Effector memory CD8-positive, alpha-beta T cell (primary cell): ENCODE measurements at regions not wholly inside any gene's neighbourhood (a gene's known extent, or its start where the extent isn't known, plus 50 kb on each side); places are given as distances from the start of the nearest gene placed in this dataset.

Experiments used
- ATAC-seq: fragments of 150-1000 bp; cut with Tn5 transposase; replicated peaks from 2 replicates; pipeline ENCODE4 v1.10.0; 2021; ENCODE audit warnings: mild to moderate bottlenecking, moderate library complexity
- DNase-seq, 3 experiments: peaks; one replicate each; pipeline ENCODE4 v3.0.0; 2021
- H3K27ac Mint-ChIP-seq, 2 donors: one replicate each; pipeline ENCODE4 v1.8.0; 2022; ENCODE audit warnings: mild to moderate bottlenecking in 2 of 2, mixed read lengths in 2 of 2, moderate library complexity in 2 of 2
- H3K27me3 Mint-ChIP-seq, 2 donors: one replicate each; pipeline ENCODE4 v1.8.0; 2022; ENCODE audit warnings: mixed read lengths in 2 of 2
- H3K36me3 Mint-ChIP-seq: one replicate; pipeline ENCODE4 v1.8.0; 2022; ENCODE audit warnings: mild to moderate bottlenecking, moderate library complexity, mixed read lengths; ENCODE audit not compliant: insufficient read depth
- H3K4me1 Mint-ChIP-seq, 2 donors: one replicate each; pipeline ENCODE4 v1.8.0; 2022; ENCODE audit warnings: low read depth in 2 of 2, mixed read lengths in 2 of 2
- H3K4me3 Mint-ChIP-seq, 2 donors: one replicate each; pipeline ENCODE4 v1.8.0; 2022; ENCODE audit warnings: mild to moderate bottlenecking in 2 of 2, mixed read lengths in 2 of 2, moderate library complexity in 2 of 2
- H3K9me3 Mint-ChIP-seq, 2 donors: one replicate each; pipeline ENCODE4 v1.8.0; 2022; ENCODE audit warnings: mixed read lengths in 2 of 2

DNA sequence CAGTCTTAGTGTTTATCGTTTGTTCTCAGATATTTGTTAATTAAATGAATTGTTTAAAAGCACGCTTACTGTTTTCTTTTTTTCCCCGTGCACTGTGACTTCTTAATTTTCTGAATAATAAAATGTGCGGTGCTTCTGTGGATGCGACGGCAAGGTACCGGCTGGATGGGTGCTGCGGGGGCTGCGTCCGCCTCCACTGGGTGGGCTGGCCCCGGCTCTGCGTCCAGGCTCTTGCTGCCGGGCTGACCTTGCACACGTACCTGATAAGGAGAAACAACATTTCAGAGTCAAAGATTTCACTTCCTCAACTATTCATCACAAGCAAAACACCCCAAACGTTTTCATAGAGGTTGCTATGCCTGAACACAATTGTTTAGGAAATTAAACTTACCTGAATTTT is 404.0 kb upstream of the IRX1 start:
- Mint-ChIP-seq H3K4me3 (no peak overlapping the region), H3K9me3 (peaks cover 0 to 2% of the 10 kb centered on the region in 2 donors), H3K27ac (no peak overlapping the region), H3K4me1 (no peaks in the 10 kb centered on the region), H3K36me3 (peaks cover 2% of the 10 kb centered on the region), H3K27me3 (no peaks in the 10 kb centered on the region)
- ATAC-seq, result no peak
- no peak for DNase-seq

DNA sequence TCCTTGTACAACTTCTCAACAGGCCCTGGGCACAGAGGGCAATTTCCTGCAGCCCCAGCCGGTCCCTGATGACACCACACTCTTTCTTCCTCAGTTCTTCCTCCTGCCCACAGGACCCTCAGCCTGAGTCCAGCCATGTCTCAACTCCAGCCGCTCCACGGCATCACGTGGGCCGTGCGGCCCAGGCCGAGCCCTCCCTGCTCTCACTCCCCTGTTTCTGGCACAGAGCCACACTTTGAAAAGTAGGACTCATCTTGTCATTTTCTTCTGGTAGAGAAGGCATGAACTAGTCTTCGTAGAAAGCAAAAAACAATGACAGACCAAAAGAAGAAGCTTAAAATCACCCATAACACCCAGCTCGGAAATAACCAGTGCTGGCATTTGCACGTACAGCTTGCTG is 404.7 kb upstream of the IRX1 start:
- ATAC-seq, result no peak
- Mint-ChIP-seq H3K36me3 (peaks cover 2% of the 10 kb centered on the region), H3K4me1 (no peaks in the 10 kb centered on the region), H3K9me3 (peaks cover 0 to 2% of the 10 kb centered on the region in 2 donors), H3K27me3 (no peaks in the 10 kb centered on the region), H3K27ac (no peak overlapping the region), H3K4me3 (no peak overlapping the region)
- no peak for DNase-seq

DNA sequence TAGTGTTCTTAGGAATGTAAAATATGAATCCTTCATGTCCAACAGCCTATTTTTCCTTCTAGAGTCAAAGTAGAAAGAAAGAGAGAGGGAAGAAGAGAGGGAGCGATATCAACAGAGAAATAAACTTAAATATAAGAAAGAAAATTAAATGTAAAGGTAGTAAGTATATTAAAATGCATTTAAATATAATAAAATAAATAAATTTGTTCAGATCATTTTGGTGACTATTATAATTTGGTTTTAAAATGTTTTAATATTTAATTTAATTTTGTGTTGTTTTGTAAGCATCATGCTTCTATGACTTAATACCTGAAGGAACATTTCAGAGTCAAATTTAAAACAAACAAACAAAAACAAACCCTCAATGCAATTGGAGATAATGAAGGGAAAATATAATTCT is 405.2 kb upstream of the IRX1 start:
- Mint-ChIP-seq H3K36me3 (peaks cover 2% of the 10 kb centered on the region), H3K27ac (no peak overlapping the region), H3K4me3 (no peak overlapping the region), H3K4me1 (no peaks in the 10 kb centered on the region), H3K9me3 (peaks cover 0 to 2% of the 10 kb centered on the region in 2 donors), H3K27me3 (no peaks in the 10 kb centered on the region)
- ATAC-seq (no peak), DNase-seq (no peak)

DNA sequence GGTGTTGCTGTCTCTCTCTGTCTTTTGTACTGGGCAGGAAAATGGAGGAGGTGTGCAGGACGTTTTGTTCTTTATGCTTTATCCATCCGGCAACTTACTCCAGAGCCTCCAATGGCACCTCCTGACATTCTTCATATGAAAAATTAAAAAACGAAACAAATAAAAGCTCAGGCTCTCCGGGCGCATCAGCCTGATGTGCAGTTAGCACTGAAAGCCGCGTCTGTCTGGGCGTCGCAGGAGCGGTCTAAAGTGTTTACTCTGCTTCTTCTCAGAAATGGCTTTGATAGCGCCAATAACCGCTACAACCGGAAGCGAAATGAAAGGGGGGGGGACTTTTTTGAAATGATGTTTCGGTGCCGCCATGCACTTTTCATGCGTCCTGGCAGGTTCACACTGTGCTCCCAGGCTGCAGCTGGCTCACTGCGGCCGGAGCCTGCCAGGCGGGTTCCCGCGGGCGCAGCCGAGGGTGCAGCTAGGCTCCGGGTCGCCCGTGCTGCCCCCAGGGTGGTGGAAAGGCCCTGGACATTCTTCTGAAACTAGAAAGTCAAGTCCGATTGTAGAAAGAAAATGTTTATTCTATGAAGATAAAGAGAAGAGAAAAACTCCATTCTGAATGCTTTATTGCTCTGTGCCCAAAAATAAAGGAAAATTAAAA is 407.7 kb upstream of the IRX1 start:
- ATAC-seq, result no peak
- no peaks in the 10 kb centered on the region for H3K27me3 Mint-ChIP-seq
- no peaks in the 10 kb centered on the region for H3K4me1 Mint-ChIP-seq

GRCh38 chr5:3186736-3187405 is 408.8 kb upstream of the IRX1 start:
- Mint-ChIP-seq H3K27me3 (no peaks in the 10 kb centered on the region), H3K4me1 (no peaks in the 10 kb centered on the region), H3K9me3 (peaks cover 0 to 2% of the 10 kb centered on the region in 2 donors), H3K36me3 (peaks cover 4% of the 10 kb centered on the region), H3K4me3 (no peak overlapping the region), H3K27ac (no peak overlapping the region)
- DNase-seq, result no peak
- no peak for ATAC-seq

More for the DNA sequence above, 407.7 kb upstream of the IRX1 start:
- Mint-ChIP-seq H3K27ac (no peak overlapping the region), H3K9me3 (peaks cover 0 to 2% of the 10 kb centered on the region in 2 donors), H3K36me3 (peaks cover 4% of the 10 kb centered on the region), H3K4me3 (no peak overlapping the region)
- DNase-seq, result no peak

GRCh38 chr5:3186156-3186555 is 409.5 kb upstream of the IRX1 start:
- DNase-seq, result no peak
- no peak overlapping the region for H3K4me3 Mint-ChIP-seq
- no peaks in the 10 kb centered on the region for H3K4me1 Mint-ChIP-seq
- H3K9me3 Mint-ChIP-seq, result peaks cover 0 to 2% of the 10 kb centered on the region in 2 donors
- no peaks in the 10 kb centered on the region for H3K27me3 Mint-ChIP-seq
- no peak overlapping the region for H3K27ac Mint-ChIP-seq
- no peak for ATAC-seq
- H3K36me3 Mint-ChIP-seq, result peaks cover 4% of the 10 kb centered on the region

DNA sequence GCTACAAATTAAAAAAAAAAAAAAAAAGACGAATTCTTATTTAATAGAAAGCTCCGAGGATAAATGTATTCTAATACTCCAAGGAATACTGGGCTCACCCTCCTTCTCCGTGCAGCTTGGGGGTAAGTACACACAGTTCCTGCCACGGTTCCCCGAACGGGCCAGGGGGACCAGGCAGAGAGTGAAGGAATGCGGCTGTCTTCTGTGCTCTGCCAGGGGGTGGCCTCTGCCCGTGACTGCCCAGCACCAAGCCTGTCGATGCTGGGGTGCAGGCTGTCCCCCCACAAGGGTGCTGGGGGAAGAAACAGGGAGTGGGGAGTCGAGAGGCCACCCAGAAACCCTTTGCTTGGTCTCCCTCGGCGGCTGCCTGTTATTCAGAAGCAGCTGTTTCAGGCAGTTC is 410.1 kb upstream of the IRX1 start:
- Mint-ChIP-seq H3K9me3 (peaks cover 0 to 1% of the 10 kb centered on the region in 2 donors), H3K4me3 (no peak overlapping the region), H3K27me3 (no peaks in the 10 kb centered on the region), H3K27ac (no peak overlapping the region), H3K4me1 (no peaks in the 10 kb centered on the region), H3K36me3 (peaks cover 4% of the 10 kb centered on the region)
- no peak for DNase-seq
- no peak for ATAC-seq

- peaks cover 4% of the 10 kb centered on the region for H3K36me3 Mint-ChIP-seq
- peaks cover 0 to 3% of the 10 kb centered on the region in 2 donors for H3K9me3 Mint-ChIP-seq
- DNase-seq, result no peak
- H3K4me1 Mint-ChIP-seq, result no peaks in the 10 kb centered on the region
- no peak for ATAC-seq
- no peak overlapping the region for H3K4me3 Mint-ChIP-seq
- H3K27me3 Mint-ChIP-seq, result no peaks in the 10 kb centered on the region
- H3K27ac Mint-ChIP-seq, result no peak overlapping the region
These were observed 413.3 kb upstream of the IRX1 start for GRCh38 chr5:3182133-3182876.

DNA sequence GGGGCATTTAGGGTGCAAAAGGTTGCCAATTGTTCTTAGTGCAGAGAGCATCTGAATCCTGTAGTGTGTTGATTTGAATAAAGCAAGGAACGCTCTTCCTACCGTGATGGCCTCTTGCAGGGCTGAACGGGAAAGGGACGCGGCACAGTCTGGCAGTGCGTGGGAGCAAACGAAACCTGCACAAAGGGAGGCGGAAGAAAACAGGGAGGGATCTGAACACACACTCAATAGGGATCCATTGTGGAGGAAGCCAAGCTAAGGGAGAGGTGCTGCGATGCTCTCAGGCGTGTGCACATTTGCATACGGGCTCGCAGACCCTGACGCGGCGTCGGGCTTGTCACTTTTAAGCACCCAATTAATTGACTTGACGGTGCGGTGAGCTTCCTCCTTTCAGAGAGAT is 414.0 kb upstream of the IRX1 start:
- H3K27ac Mint-ChIP-seq, result no peak overlapping the region
- no peak overlapping the region for H3K4me3 Mint-ChIP-seq
- ATAC-seq, result no peak
- no peak for DNase-seq
- peaks cover 0 to 4% of the 10 kb centered on the region in 2 donors for H3K9me3 Mint-ChIP-seq
- peaks cover 4% of the 10 kb centered on the region for H3K36me3 Mint-ChIP-seq
- no peaks in the 10 kb centered on the region for H3K4me1 Mint-ChIP-seq
- no peaks in the 10 kb centered on the region for H3K27me3 Mint-ChIP-seq

DNA sequence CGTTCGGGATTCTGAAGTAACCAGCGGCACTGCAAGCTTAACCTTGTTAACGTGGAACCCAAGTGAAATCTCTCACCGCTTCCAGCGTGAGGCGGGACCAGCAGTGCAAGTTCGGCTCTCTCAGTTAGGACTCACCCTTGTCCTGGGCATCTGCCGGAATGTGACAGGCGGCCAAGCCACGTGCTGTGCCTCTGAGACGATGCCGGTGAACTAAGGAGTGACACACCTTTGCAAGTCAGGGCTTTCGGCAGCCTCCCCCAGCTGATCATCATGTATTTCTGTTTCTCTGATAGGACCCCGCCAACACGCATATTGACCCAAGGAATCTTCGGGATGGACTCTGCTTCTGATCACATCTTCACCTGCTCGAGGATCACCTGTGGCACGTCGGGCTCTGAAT is 415.0 kb upstream of the IRX1 start:
- Mint-ChIP-seq H3K27ac (no peak overlapping the region), H3K4me1 (no peaks in the 10 kb centered on the region), H3K4me3 (no peak overlapping the region), H3K27me3 (no peaks in the 10 kb centered on the region), H3K9me3 (peaks cover 0 to 5% of the 10 kb centered on the region in 2 donors), H3K36me3 (peaks cover 4% of the 10 kb centered on the region)
- DNase-seq (no peak), ATAC-seq (no peak)

- DNase-seq, result no peak
- no peak for ATAC-seq
These were observed 416.4 kb upstream of the IRX1 start for GRCh38 chr5:3179220-3179619.

DNA sequence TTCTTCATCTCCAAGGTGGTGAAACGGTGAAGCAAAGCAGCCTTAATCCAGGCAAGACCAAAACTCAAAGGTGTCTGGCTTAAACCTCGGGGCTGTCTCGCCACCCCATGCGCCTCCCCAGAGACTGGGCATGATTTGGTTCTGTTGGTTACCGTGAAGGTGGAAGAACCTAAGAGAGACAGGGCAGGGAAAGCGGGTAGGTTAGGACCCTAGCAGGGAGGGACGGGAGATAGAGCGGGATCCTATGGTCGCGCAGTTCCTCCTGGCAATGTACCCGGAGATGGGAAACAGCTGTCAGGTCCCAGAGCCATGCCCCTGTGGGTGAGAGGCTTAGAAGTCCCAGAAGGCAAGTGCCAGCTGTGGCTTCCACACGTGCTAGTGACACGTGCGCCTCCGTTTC is 418.3 kb upstream of the IRX1 start:
- H3K4me3 Mint-ChIP-seq, result no peak overlapping the region
- no peaks in the 10 kb centered on the region for H3K27me3 Mint-ChIP-seq
- no peak overlapping the region for H3K27ac Mint-ChIP-seq
- H3K4me1 Mint-ChIP-seq, result no peaks in the 10 kb centered on the region
- H3K36me3 Mint-ChIP-seq, result no peaks in the 10 kb centered on the region
- DNase-seq, result no peak
- ATAC-seq, result no peak
- H3K9me3 Mint-ChIP-seq, result peaks cover 0 to 5% of the 10 kb centered on the region in 2 donors

More at GRCh38 chr5:3179220-3179619, 416.4 kb upstream of the IRX1 start:
- H3K27me3 Mint-ChIP-seq, result no peaks in the 10 kb centered on the region
- no peak overlapping the region for H3K4me3 Mint-ChIP-seq
- peaks cover 0 to 5% of the 10 kb centered on the region in 2 donors for H3K9me3 Mint-ChIP-seq
- peaks cover 4% of the 10 kb centered on the region for H3K36me3 Mint-ChIP-seq
- H3K27ac Mint-ChIP-seq, result no peak overlapping the region
- no peaks in the 10 kb centered on the region for H3K4me1 Mint-ChIP-seq

GRCh38 chr5:3175416-3175815 is 420.2 kb upstream of the IRX1 start:
- peaks cover 0 to 3% of the 10 kb centered on the region in 2 donors for H3K9me3 Mint-ChIP-seq
- no peak overlapping the region for H3K27ac Mint-ChIP-seq
- no peaks in the 10 kb centered on the region for H3K4me1 Mint-ChIP-seq
- ATAC-seq, result no peak
- DNase-seq, result no peak
- H3K27me3 Mint-ChIP-seq, result no peaks in the 10 kb centered on the region
- H3K36me3 Mint-ChIP-seq, result no peaks in the 10 kb centered on the region
- H3K4me3 Mint-ChIP-seq, result no peak overlapping the region

- no peak for DNase-seq
- peaks cover 12 to 26% of the 10 kb centered on the region in 2 donors for H3K9me3 Mint-ChIP-seq
- H3K4me3 Mint-ChIP-seq, result no peak overlapping the region
- no peaks in the 10 kb centered on the region for H3K27me3 Mint-ChIP-seq
- ATAC-seq, result no peak
- no peak overlapping the region for H3K27ac Mint-ChIP-seq
- no peaks in the 10 kb centered on the region for H3K36me3 Mint-ChIP-seq
- no peaks in the 10 kb centered on the region for H3K4me1 Mint-ChIP-seq
These were observed 416.0 kb upstream of the IRX2 start for GRCh38 chr5:3167473-3167872.
